Erythroblast (primary cell): ENCODE measurements at regions not wholly inside any gene's neighbourhood (a gene's known extent, or its start where the extent isn't known, plus 50 kb on each side); places are given as distances from the start of the nearest gene placed in this dataset.

Source experiments
- GATA1 ChIP-seq: IDR thresholded peaks from 2 replicates; pipeline ENCODE4 v1.6.1; 2011; ENCODE audit warnings: low read depth, mild to moderate bottlenecking, control low read depth, low read length, moderate library complexity
- POLR2A ChIP-seq: IDR thresholded peaks from 2 replicates; pipeline ENCODE4 v1.6.1; 2011; ENCODE audit warnings: mild to moderate bottlenecking, low read length

GRCh38 chrX:40437348-40437747 is 143.4 kb upstream of the ATP6AP2 start:
- TF ChIP-seq POLR2A (no peak), GATA1 (no peak)
